HFF-Myc (cell line): ENCODE measurements at regions not wholly inside any gene's neighbourhood (a gene's known extent, or its start where the extent isn't known, plus 50 kb on each side); places are given as distances from the start of the nearest gene placed in this dataset.

Experiments
- DNase-seq: peaks from one replicate; pipeline ENCODE4 v3.0.0-alpha.2; 2011; ENCODE audit warnings: low read depth; ENCODE audit errors: extremely low read depth
- H3K4me3 ChIP-seq: replicated peaks from 2 replicates; pipeline ENCODE4 v1.5.1; 2011; ENCODE audit warnings: low read depth, mild to moderate bottlenecking, control low read depth, low read length
- TF ChIP-seq, protein P1 (sequence below): IDR thresholded peaks from 2 replicates; pipeline ENCODE4 v1.5.1; 2012; ENCODE audit warnings: mild to moderate bottlenecking, low read depth, low read length, control low read depth; ENCODE audit errors: missing control alignments

DNA sequence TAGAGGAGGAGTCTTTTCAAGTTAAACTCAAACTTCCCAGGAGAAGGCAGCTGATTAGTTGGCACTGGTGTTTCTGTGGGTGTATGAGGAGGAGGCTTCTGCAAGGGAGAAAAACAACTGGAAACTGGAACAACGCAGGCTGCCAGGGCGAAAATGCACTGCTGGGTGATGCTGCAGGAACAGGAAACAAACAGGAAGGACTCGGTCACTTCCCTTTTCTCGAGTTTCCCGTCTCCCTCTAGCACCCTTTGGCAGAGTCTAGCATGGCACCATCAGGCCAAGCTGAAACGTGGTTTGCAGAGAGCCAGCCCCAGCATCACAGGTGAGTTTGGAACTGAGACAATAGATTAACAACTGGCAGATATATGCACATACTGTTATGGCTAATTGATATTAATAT is 77.5 kb upstream of the CAST start:
- DNase-seq = no peak
- TF ChIP-seq, protein P1, sequence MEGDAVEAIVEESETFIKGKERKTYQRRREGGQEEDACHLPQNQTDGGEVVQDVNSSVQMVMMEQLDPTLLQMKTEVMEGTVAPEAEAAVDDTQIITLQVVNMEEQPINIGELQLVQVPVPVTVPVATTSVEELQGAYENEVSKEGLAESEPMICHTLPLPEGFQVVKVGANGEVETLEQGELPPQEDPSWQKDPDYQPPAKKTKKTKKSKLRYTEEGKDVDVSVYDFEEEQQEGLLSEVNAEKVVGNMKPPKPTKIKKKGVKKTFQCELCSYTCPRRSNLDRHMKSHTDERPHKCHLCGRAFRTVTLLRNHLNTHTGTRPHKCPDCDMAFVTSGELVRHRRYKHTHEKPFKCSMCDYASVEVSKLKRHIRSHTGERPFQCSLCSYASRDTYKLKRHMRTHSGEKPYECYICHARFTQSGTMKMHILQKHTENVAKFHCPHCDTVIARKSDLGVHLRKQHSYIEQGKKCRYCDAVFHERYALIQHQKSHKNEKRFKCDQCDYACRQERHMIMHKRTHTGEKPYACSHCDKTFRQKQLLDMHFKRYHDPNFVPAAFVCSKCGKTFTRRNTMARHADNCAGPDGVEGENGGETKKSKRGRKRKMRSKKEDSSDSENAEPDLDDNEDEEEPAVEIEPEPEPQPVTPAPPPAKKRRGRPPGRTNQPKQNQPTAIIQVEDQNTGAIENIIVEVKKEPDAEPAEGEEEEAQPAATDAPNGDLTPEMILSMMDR = no peak
- no peak overlapping the region for H3K4me3 ChIP-seq

DNA sequence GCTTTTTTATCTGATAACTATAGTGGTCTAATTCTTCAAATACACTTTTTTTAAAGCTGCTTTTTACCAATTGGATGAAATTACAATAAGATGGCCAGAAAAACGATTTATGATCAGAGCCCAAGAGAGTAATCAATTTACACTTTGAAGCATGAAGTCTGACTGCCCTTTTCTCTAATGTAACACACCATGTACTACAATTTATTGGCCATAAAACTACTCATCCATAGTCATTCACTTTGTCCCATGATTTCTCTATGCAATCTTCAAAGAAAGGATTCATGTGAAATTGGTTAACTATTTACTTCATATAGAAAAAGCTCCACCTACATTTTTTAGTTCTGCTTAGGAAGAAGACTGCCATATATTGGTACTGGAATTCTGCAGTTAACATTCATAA is 73.6 kb upstream of the CAST start:
- TF ChIP-seq, protein P1 = no peak
- DNase-seq = no peak
- H3K4me3 ChIP-seq = no peak overlapping the region

DNA sequence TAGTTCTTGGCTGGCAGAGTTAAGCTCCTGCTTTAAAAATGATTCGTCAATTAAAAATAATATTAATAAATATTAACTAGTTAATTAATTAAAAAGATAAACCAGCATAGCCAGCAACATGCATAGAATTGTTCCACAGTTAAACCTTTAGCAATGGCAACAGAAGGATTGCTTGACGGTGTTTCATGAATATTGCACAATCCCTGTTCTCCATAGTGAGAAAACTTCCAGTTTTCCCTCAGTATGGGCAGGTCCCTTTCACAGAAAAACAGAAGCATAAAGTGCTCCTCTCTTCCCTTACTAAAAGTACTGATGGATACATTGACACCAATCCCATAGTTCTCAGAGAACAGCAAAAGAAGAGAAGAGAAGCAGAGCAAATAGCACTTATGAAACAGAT is 71.4 kb upstream of the CAST start:
- DNase-seq = no peak
- TF ChIP-seq, protein P1 = no peak
- no peak overlapping the region for H3K4me3 ChIP-seq

DNA sequence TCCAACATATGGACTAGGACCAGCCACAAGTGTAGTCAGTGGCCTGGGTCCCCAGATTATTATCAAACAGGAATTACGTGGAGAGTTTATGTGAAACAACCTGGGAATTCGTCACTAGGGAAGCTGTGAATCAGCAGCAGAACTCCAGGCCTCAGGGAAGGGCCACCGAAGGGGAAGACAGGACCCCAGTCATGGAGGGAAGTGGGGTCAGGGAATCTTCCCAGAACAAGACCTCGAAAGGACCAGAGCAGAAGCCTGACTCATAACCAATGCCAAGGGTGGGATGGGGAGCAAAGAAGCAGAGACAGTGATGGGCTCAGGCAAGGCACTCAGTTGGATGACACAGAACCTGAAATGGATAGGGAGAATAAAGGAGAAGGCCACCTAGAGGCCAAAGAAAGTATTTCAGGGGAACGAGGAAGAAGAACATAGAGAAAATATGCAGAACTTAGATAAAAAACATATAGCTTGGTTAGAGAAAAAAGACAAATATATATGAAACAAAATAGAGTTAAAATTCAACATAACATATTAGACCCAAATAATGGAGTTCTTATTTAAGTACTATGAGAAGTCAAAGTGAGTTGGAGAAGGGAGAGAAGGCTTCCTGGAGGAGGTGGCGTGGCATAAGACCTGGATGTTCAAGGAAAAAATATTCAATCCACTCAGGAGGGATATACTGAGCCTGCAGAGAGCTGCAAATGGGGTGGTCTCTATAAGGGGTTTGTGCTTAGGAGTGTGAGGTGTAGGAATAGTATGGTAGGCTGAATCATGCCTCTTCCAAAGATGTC is 66.7 kb upstream of the CAST start:
- H3K4me3 ChIP-seq = no peak overlapping the region
- TF ChIP-seq, protein P1 = peak; percentile 44
- DNase-seq = no peak

DNA sequence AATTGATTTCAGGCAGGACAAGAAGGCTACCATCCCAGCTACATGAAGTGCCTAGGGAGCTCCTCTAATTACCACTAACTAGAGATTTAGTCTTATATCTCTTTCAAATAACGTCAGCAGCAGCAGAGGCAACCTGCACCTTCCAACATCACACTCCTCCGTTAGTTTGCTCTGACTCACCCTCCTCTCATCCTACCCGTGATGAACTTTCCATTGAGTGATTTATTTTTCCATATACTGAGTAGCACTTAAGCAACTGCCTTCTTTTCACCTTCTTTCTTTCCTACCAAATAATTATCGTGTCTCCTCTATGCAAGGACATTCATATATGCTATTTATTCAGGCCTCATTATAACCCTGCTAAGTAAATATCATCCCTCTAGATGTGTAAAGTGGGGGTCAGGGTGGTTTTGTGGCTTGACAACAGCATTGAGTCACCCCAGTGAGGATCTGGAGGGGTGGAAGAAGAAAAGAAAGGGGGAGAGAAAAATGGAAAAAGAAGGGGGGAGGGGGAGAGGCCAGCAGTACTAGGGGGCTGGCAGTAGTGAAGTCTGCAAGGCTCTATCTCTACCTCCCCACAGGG is 64.6 kb upstream of the CAST start:
- no peak for DNase-seq
- no peak overlapping the region for H3K4me3 ChIP-seq
- TF ChIP-seq, protein P1 = no peak

DNA sequence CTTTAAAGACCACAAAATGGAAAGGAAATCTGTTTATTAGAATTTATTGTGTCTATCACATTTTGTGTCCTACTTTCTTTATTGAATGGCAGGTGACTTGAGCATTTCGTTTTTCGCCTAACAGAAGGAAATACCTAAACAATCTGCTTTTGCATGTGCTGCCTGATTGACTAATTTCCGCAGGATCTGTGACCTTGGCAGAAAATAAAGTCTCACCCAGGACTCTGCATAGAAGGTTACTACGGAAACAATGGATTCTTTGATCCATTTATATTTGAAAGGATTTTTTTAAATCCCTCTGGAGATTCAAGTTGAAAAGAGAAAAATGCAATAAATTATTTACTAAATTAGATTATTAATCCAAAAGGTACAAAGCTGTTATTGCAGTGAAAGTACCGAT is 61.0 kb upstream of the CAST start:
- TF ChIP-seq, protein P1 = no peak
- no peak overlapping the region for H3K4me3 ChIP-seq
- DNase-seq = no peak
